Panc1 (cell line): ENCODE measurements at regions not wholly inside any gene's neighbourhood (a gene's known extent, or its start where the extent isn't known, plus 50 kb on each side); places are given as distances from the start of the nearest gene placed in this dataset.

ENCODE experiments used
- ATAC-seq: fragments of 200-7000 bp; cut with Tn5 transposase; 2 replicates; pipeline ENCODE4 v1.9.1; 2020; ENCODE audit warnings: mild to moderate bottlenecking, moderate library complexity
- BruUV-seq: library from RNA; stranded (reverse); fragments of 400-500 nt; replicated peaks from 2 replicates; lab custom pipeline; 2021; lab: Mats Ljungman, UMichigan
- CTCF ChIA-PET: fragments of 300-600 bp; sonication (Branson Sonifier 250); formaldehyde crosslinking; loops from one replicate; lab custom pipeline; 2022; ENCODE audit warnings: antibody characterized with exemption; lab: Charles Lee
- POLR2A ChIA-PET: fragments of 300-600 bp; sonication (Branson Sonifier 250); formaldehyde crosslinking; loops from one replicate; lab custom pipeline; 2022; ENCODE audit warnings: antibody characterized with exemption; lab: Charles Lee
- DNase-seq: peaks from one replicate; pipeline ENCODE4 v3.0.0-alpha.2; 2010; ENCODE audit warnings: low read depth, low spot score
- H3K27ac ChIP-seq: 2 replicates; pipeline ENCODE4 v1.5.1; 2011; ENCODE audit warnings: mild to moderate bottlenecking, low read length, inconsistent platforms
- H3K27me3 ChIP-seq: fragments of 200-500 bp; sonication (Bioruptor generic); 2 replicates; pipeline ENCODE4 v1.6.0; 2014; ENCODE audit warnings: low read length, inconsistent platforms; ENCODE audit not compliant: control insufficient read depth, insufficient read depth
- H3K36me3 ChIP-seq: fragments of 200-500 bp; sonication (Bioruptor generic); 2 replicates; pipeline ENCODE4 v1.5.1; 2014; ENCODE audit warnings: inconsistent platforms, mild to moderate bottlenecking, low read length, moderate library complexity; ENCODE audit not compliant: control insufficient read depth, insufficient read depth
- H3K4me1 ChIP-seq: 2 replicates; pipeline ENCODE4 v1.5.1; 2011; ENCODE audit warnings: inconsistent platforms, mild to moderate bottlenecking, low read length, moderate library complexity; ENCODE audit not compliant: control insufficient read depth, insufficient read depth
- H3K4me3 ChIP-seq, 2 experiments: 2 replicates each; pipeline ENCODE4 v1.5.1; 2011 to 2012; ENCODE audit warnings: low read depth in 2 of 2, low read length in 2 of 2, mild to moderate bottlenecking in 2 of 2, inconsistent platforms in 1 of 2, moderate library complexity in 1 of 2
- H3K9me3 ChIP-seq: fragments of 200-500 bp; sonication (Bioruptor generic); 2 replicates; pipeline ENCODE4 v1.5.1; 2014; ENCODE audit warnings: low read depth, mild to moderate bottlenecking, inconsistent platforms, low read length, moderate library complexity; ENCODE audit not compliant: control insufficient read depth, insufficient read depth
- POLR2AphosphoS5 ChIP-seq: IDR thresholded peaks from 2 replicates; pipeline ENCODE4 v1.6.1; 2012; ENCODE audit warnings: mild to moderate bottlenecking, low read depth, low read length, moderate library complexity
- SIN3A ChIP-seq: IDR thresholded peaks from 2 replicates; pipeline ENCODE4 v1.6.1; 2012; ENCODE audit warnings: low read depth, mild to moderate bottlenecking, low read length, moderate library complexity, borderline replicate concordance; ENCODE audit not compliant: insufficient read depth
- TCF7L2 ChIP-seq: IDR thresholded peaks from 2 replicates; pipeline ENCODE4 v1.6.1; 2011; ENCODE audit warnings: mild to moderate bottlenecking, low read depth, low read length, inconsistent platforms
- in situ Hi-C: cut with HindIII; loops from 2 replicates; pipeline ENCODE4 v1.10.0; 2016; ENCODE audit warnings: low sequenced_read_pairs, low pct_unique_long_range_greater_than_20kb
- intact Hi-C: fragments of 100-400 bp; cut with micrococcal nuclease; formaldehyde crosslinking; loops from one replicate; pipeline ENCODE4 v1.10.0; 2022; ENCODE audit not compliant: unreplicated experiment
- TF ChIP-seq, protein P1 (sequence below): fragments of 450-650 bp; IDR thresholded peaks from 2 replicates; pipeline ENCODE4 v1.5.1; 2017; ENCODE audit warnings: mild to moderate bottlenecking
- TF ChIP-seq, protein P2 (sequence below), 2 experiments: IDR thresholded peaks; 2 replicates each; pipeline ENCODE4 v1.6.1; 2011 to 2012; ENCODE audit warnings: low read depth in 2 of 2, control low read depth in 1 of 2, low read length in 1 of 2, mild to moderate bottlenecking in 1 of 2, moderate library complexity in 1 of 2; ENCODE audit not compliant: insufficient read depth in 1 of 2

DNA sequence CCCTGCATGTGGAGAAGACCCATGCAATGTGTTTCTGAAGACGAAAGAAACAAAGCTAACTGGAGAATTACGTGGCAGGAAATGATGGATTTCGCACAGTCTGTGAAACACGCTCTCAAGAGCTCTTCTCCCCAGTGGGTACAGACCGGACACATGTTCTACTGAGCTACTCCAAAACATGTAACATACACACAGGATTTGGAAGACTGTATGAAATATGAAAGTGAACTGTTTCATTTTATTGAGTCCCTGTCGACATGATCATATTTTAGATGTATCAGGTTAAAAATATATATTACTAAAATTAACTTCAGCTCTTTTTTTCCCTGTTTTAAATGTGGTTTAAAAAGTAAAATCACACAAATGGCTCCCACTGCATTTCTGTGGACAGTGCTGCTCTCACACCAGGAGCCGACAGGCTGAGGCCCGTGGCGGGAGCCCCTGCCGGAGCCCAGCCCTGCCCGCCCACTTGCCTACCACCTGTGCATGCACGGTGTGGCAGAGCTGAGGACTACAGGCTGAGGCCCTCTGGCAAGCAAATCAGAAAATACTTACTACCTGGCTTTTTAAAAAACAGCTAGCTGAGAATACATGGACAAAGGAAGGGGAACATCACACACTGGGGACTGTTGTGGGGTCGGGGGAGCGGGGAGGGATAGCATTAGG lies 58.9 kb upstream of the NXT1 start:
- TF ChIP-seq SIN3A (no peak), TCF7L2 (no peak), POLR2AphosphoS5 (no peak)
- TF ChIP-seq, protein P1, sequence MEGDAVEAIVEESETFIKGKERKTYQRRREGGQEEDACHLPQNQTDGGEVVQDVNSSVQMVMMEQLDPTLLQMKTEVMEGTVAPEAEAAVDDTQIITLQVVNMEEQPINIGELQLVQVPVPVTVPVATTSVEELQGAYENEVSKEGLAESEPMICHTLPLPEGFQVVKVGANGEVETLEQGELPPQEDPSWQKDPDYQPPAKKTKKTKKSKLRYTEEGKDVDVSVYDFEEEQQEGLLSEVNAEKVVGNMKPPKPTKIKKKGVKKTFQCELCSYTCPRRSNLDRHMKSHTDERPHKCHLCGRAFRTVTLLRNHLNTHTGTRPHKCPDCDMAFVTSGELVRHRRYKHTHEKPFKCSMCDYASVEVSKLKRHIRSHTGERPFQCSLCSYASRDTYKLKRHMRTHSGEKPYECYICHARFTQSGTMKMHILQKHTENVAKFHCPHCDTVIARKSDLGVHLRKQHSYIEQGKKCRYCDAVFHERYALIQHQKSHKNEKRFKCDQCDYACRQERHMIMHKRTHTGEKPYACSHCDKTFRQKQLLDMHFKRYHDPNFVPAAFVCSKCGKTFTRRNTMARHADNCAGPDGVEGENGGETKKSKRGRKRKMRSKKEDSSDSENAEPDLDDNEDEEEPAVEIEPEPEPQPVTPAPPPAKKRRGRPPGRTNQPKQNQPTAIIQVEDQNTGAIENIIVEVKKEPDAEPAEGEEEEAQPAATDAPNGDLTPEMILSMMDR = no peak
- TF ChIP-seq, protein P2, sequence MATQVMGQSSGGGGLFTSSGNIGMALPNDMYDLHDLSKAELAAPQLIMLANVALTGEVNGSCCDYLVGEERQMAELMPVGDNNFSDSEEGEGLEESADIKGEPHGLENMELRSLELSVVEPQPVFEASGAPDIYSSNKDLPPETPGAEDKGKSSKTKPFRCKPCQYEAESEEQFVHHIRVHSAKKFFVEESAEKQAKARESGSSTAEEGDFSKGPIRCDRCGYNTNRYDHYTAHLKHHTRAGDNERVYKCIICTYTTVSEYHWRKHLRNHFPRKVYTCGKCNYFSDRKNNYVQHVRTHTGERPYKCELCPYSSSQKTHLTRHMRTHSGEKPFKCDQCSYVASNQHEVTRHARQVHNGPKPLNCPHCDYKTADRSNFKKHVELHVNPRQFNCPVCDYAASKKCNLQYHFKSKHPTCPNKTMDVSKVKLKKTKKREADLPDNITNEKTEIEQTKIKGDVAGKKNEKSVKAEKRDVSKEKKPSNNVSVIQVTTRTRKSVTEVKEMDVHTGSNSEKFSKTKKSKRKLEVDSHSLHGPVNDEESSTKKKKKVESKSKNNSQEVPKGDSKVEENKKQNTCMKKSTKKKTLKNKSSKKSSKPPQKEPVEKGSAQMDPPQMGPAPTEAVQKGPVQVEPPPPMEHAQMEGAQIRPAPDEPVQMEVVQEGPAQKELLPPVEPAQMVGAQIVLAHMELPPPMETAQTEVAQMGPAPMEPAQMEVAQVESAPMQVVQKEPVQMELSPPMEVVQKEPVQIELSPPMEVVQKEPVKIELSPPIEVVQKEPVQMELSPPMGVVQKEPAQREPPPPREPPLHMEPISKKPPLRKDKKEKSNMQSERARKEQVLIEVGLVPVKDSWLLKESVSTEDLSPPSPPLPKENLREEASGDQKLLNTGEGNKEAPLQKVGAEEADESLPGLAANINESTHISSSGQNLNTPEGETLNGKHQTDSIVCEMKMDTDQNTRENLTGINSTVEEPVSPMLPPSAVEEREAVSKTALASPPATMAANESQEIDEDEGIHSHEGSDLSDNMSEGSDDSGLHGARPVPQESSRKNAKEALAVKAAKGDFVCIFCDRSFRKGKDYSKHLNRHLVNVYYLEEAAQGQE (IDR thresholded peaks at IDR 0.05; ENCODE audit: insufficient read depth in 1 of 2, low read depth in 2 of 2, low read length in 1 of 2) = no peak
- H3K4me3 ChIP-seq = no peak overlapping the region
- POLR2A ChIA-PET = no interaction called here
- H3K27ac ChIP-seq = no peak overlapping the region
- no TSS peak for BruUV-seq
- H3K27me3 ChIP-seq = no peaks in the 10 kb centered on the region
- DNase-seq (no peak), ATAC-seq (no peak)
- H3K4me1 ChIP-seq = no peaks in the 10 kb centered on the region
- intact Hi-C loops (no loop called here), in situ Hi-C loops (no loop called here)
- CTCF ChIA-PET = interaction anchor here (0.5 to 0.6 kb wide), 2 partner anchors 49 to 175 kb away, joined by 5 to 6 read pairs; no protein-coding TSS in a partner anchor
- no peaks in the 10 kb centered on the region for H3K36me3 ChIP-seq
- no peaks in the 10 kb centered on the region for H3K9me3 ChIP-seq

DNA sequence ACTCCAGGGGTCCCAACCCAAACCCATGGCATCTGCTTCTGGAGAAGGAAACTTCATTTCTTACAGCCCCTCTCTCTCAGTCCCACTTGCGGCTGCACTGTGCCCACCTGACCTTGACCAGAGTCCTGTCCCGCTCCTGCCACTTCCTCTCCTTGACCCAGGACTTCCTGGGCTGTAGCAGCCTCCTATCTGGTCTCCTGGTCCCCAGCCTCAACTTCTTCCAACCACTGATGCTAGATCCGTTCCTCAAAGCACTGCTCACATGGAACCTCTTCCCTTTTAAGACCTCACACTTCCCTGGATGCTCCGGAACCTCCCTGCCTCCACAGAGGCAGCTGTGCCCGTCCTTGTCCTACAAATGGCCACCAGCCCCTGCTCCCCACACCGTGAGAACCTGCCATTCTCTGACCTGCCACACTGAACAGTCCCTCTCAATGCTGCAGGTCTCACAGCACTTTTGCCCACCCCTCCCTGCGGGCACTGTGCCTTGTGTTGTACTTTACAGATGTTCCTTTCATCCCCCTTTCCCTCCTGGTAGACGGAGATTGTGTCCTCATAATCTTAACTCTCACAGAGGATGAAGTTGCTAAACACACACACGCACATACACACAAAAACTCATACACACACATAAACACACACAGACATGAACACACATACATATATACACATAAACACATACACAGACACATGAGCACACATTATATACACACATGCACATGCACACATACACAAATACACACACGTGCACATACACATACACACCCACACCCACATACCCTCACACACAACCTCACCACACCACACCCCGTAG lies 59.6 kb upstream of the NXT1 start:
- CTCF ChIA-PET = no interaction called here
- no peaks in the 10 kb centered on the region for H3K9me3 ChIP-seq
- no peaks in the 10 kb centered on the region for H3K27me3 ChIP-seq
- no peaks in the 10 kb centered on the region for H3K36me3 ChIP-seq
- no peak for DNase-seq
- H3K27ac ChIP-seq = no peak overlapping the region
- H3K4me1 ChIP-seq = no peaks in the 10 kb centered on the region
- POLR2A ChIA-PET = no interaction called here
- BruUV-seq = no TSS peak
- no peak for TF ChIP-seq POLR2AphosphoS5
- TF ChIP-seq, protein P2 (IDR thresholded peaks at IDR 0.05; ENCODE audit: insufficient read depth in 1 of 2, low read depth in 2 of 2, low read length in 1 of 2) = no peak
- TF ChIP-seq TCF7L2 = no peak
- TF ChIP-seq, protein P1 = no peak
- no peak for TF ChIP-seq SIN3A
- H3K4me3 ChIP-seq = no peak overlapping the region
- no peak for ATAC-seq
- intact Hi-C loops = no loop called here
- in situ Hi-C loops = no loop called here
